GM18505 (cell line): ENCODE measurements at regions not wholly inside any gene's neighbourhood (a gene's known extent, or its start where the extent isn't known, plus 50 kb on each side); places are given as distances from the start of the nearest gene placed in this dataset.
"Not testable (repeated sequence)": the region's sequence is repeated elsewhere in the genome, so short reads cannot be mapped to it uniquely, and the experiment has no call there.

ENCODE experiments used
- ATAC-seq: cut with Tn5 transposase; IDR thresholded peaks from one replicate; pipeline ENCODE4 v1.9.1; 2021; ENCODE audit not compliant: unreplicated experiment
- POLR2A ChIP-seq: IDR thresholded peaks from 4 replicates; pipeline ENCODE4 v1.6.1; 2011; ENCODE audit warnings: borderline replicate concordance; ENCODE audit not compliant: insufficient read depth, insufficient read length; ENCODE audit errors: extremely low read depth

GRCh38 chr3:177249203-177249602 is 51.9 kb upstream of the TBL1XR1 start:
- ATAC-seq, result no peak
- no peak for TF ChIP-seq POLR2A

- ATAC-seq, result no peak
- no peak for TF ChIP-seq POLR2A
These were observed 52.9 kb upstream of the TBL1XR1 start for GRCh38 chr3:177250151-177250550.

- TF ChIP-seq POLR2A, result no peak
- no peak for ATAC-seq
These were observed 54.5 kb upstream of the TBL1XR1 start for GRCh38 chr3:177251755-177252154.

- TF ChIP-seq POLR2A, result no peak
These were observed 59.7 kb upstream of the TBL1XR1 start for GRCh38 chr3:177257006-177257405.

GRCh38 chr3:177257625-177258024 is 60.3 kb upstream of the TBL1XR1 start:
- no peak for TF ChIP-seq POLR2A
- ATAC-seq, result no peak

More at GRCh38 chr3:177257006-177257405, 59.7 kb upstream of the TBL1XR1 start:
- no peak for ATAC-seq

- no peak for TF ChIP-seq POLR2A
- ATAC-seq, result no peak
These were observed 65.1 kb upstream of the TBL1XR1 start for GRCh38 chr3:177262396-177262795.

GRCh38 chr3:177263615-177264368 is 66.5 kb upstream of the TBL1XR1 start:
- ATAC-seq, result no peak
- no peak for TF ChIP-seq POLR2A

- ATAC-seq, result not testable (repeated sequence)
These were observed 74.7 kb upstream of the TBL1XR1 start for GRCh38 chr3:177271811-177272501.

GRCh38 chr3:177278016-177278415 is 80.7 kb upstream of the TBL1XR1 start:
- ATAC-seq, result no peak
- no peak for TF ChIP-seq POLR2A

- ATAC-seq, result no peak
These were observed 82.0 kb upstream of the TBL1XR1 start for GRCh38 chr3:177279118-177279815.

GRCh38 chr3:177281292-177282118 is 84.2 kb upstream of the TBL1XR1 start:
- ATAC-seq, result no peak
- TF ChIP-seq POLR2A, result no peak

More at GRCh38 chr3:177279118-177279815, 82.0 kb upstream of the TBL1XR1 start:
- no peak for TF ChIP-seq POLR2A

- ATAC-seq, result no peak
- TF ChIP-seq POLR2A, result no peak
These were observed 84.9 kb upstream of the TBL1XR1 start for GRCh38 chr3:177282119-177282655.

GRCh38 chr3:177283983-177284382 is 86.7 kb upstream of the TBL1XR1 start:
- ATAC-seq, result no peak
- no peak for TF ChIP-seq POLR2A
